Skeletal muscle tissue (tissue), 3 donors: ENCODE measurements at regions not wholly inside any gene's neighbourhood (a gene's known extent, or its start where the extent isn't known, plus 50 kb on each side); places are given as distances from the start of the nearest gene placed in this dataset.

Experiments
- H3K27ac ChIP-seq: one replicate; pipeline ENCODE4 v1.7.0; 2013; ENCODE audit warnings: mild to moderate bottlenecking, low read depth, low read length, inconsistent platforms
- H3K27me3 ChIP-seq, 3 donors: one replicate each; pipeline ENCODE4 v1.7.0; 2013; ENCODE audit warnings: low read length in 3 of 3; ENCODE audit not compliant: control insufficient read depth in 3 of 3, insufficient read depth in 3 of 3
- H3K36me3 ChIP-seq, 3 donors: one replicate each; pipeline ENCODE4 v1.7.0; 2013; ENCODE audit warnings: low read length in 3 of 3; ENCODE audit not compliant: control insufficient read depth in 3 of 3, insufficient read depth in 3 of 3
- H3K4me1 ChIP-seq, 3 donors: one replicate each; pipeline ENCODE4 v1.7.0; 2013; ENCODE audit warnings: low read length in 3 of 3, mild to moderate bottlenecking in 3 of 3; ENCODE audit not compliant: control insufficient read depth in 3 of 3, insufficient read depth in 3 of 3
- H3K4me3 ChIP-seq, 3 donors: one replicate each; pipeline ENCODE4 v1.7.0; 2013; ENCODE audit warnings: low read length in 3 of 3
- H3K9ac ChIP-seq, 3 donors: one replicate each; pipeline ENCODE4 v1.7.0; 2013; ENCODE audit warnings: low read length in 3 of 3, mild to moderate bottlenecking in 3 of 3, moderate library complexity in 2 of 3, low read depth in 1 of 3
- H3K9me3 ChIP-seq, 3 donors: one replicate each; pipeline ENCODE4 v1.7.0; 2013; ENCODE audit warnings: low read length in 3 of 3; ENCODE audit not compliant: control insufficient read depth in 3 of 3
- donor health status: Osteomylitis.

GRCh38 chr17:45720386-45720785 is 63.7 kb upstream of the CRHR1 start:
- Histone ChIP-seq H3K4me3 (no peak overlapping the region), H3K4me1 (peaks cover 0 to 8% (median 6%) of the 10 kb centered on the region in 3 donors), H3K36me3 (no peaks in the 10 kb centered on the region), H3K27me3 (peaks cover 2 to 14% (median 11%) of the 10 kb centered on the region in 3 donors), H3K9me3 (no peaks in the 10 kb centered on the region), H3K9ac (peak overlapping the region in 1 of 3 donors; percentile 8), H3K27ac (no peak overlapping the region)

- Histone ChIP-seq H3K9me3 (no peaks in the 10 kb centered on the region), H3K4me3 (no peak overlapping the region), H3K9ac (no peak overlapping the region), H3K27ac (no peak overlapping the region), H3K27me3 (peaks cover 0 to 5% (median 2%) of the 10 kb centered on the region in 3 donors), H3K4me1 (peaks cover 0 to 8% (median 6%) of the 10 kb centered on the region in 3 donors), H3K36me3 (no peaks in the 10 kb centered on the region)
These were observed 62.0 kb upstream of the CRHR1 start for GRCh38 chr17:45722161-45722560.

GRCh38 chr17:45729294-45729907 is 54.7 kb upstream of the CRHR1 start:
- Histone ChIP-seq H3K9me3 (peaks cover 0 to 9% (median 0%) of the 10 kb centered on the region in 3 donors), H3K27ac (no peak overlapping the region), H3K4me1 (peaks cover 3 to 19% (median 10%) of the 10 kb centered on the region in 3 donors), H3K36me3 (no peaks in the 10 kb centered on the region), H3K9ac (no peak overlapping the region), H3K27me3 (peaks cover 2 to 8% (median 5%) of the 10 kb centered on the region in 3 donors), H3K4me3 (peak overlapping the region in 1 of 3 donors; percentile 35)

- Histone ChIP-seq H3K9me3 (peaks cover 0 to 9% (median 0%) of the 10 kb centered on the region in 3 donors), H3K9ac (no peak overlapping the region), H3K36me3 (no peaks in the 10 kb centered on the region), H3K4me1 (peaks cover 3 to 19% (median 10%) of the 10 kb centered on the region in 3 donors), H3K4me3 (no peak overlapping the region), H3K27ac (no peak overlapping the region), H3K27me3 (peaks cover 2 to 8% (median 5%) of the 10 kb centered on the region in 3 donors)
These were observed 53.9 kb upstream of the CRHR1 start for GRCh38 chr17:45730192-45730591.

DNA sequence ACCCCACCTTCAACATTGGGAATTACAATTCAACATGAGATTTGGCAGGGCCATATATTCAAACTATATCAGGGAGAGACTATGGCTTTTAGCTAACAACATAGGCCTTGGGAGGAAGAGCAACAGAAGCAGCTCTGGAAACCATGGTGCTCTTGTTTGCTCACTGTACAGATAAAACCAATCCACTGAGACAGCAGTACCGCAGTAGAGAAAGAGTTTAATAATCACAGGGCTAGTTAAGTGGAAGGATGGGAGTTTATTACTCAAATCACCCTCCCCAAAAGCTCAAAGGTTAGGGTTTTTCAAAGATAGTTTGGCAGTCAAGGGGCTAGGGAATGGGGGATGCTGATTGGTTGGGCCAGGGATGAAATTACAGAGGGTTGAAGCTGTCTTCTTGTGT is 52.7 kb upstream of the CRHR1 start:
- H3K27ac ChIP-seq, result no peak overlapping the region
- H3K4me3 ChIP-seq, result no peak overlapping the region
- H3K4me1 ChIP-seq, result peaks cover 3 to 19% (median 10%) of the 10 kb centered on the region in 3 donors
- H3K9me3 ChIP-seq, result peaks cover 0 to 9% (median 0%) of the 10 kb centered on the region in 3 donors
- H3K36me3 ChIP-seq, result no peaks in the 10 kb centered on the region
- no peak overlapping the region for H3K9ac ChIP-seq
- peaks cover 0 to 5% (median 3%) of the 10 kb centered on the region in 3 donors for H3K27me3 ChIP-seq

- peaks cover 3 to 19% (median 10%) of the 10 kb centered on the region in 3 donors for H3K4me1 ChIP-seq
- H3K27me3 ChIP-seq, result peaks cover 0 to 5% (median 0%) of the 10 kb centered on the region in 3 donors
- H3K9ac ChIP-seq, result no peak overlapping the region
- H3K9me3 ChIP-seq, result peaks cover 0 to 9% (median 0%) of the 10 kb centered on the region in 3 donors
- no peak overlapping the region for H3K27ac ChIP-seq
- no peak overlapping the region for H3K4me3 ChIP-seq
- H3K36me3 ChIP-seq, result no peaks in the 10 kb centered on the region
These were observed 51.1 kb upstream of the CRHR1 start for GRCh38 chr17:45732926-45733505.

- no peaks in the 10 kb centered on the region for H3K27me3 ChIP-seq
- H3K4me1 ChIP-seq, result peaks cover 2 to 14% (median 10%) of the 10 kb centered on the region in 3 donors
These were observed 50.3 kb upstream of the CRHR1 start for GRCh38 chr17:45733781-45734180.

More at GRCh38 chr17:45733781-45734180, 50.3 kb upstream of the CRHR1 start:
- no peaks in the 10 kb centered on the region for H3K36me3 ChIP-seq
- no peak overlapping the region for H3K27ac ChIP-seq
- peaks cover 0 to 9% (median 0%) of the 10 kb centered on the region in 3 donors for H3K9me3 ChIP-seq
- H3K9ac ChIP-seq, result no peak overlapping the region
- no peak overlapping the region for H3K4me3 ChIP-seq
